Hepatocyte (in vitro differentiated cells): ENCODE measurements at regions not wholly inside any gene's neighbourhood (a gene's known extent, or its start where the extent isn't known, plus 50 kb on each side); places are given as distances from the start of the nearest gene placed in this dataset.

Source experiments
- CTCF ChIP-seq: fragments of 200-600 bp; sonication (generic); IDR thresholded peaks from 2 replicates; pipeline ENCODE4 v1.5.1; 2016; ENCODE audit warnings: antibody characterized with exemption, mild to moderate bottlenecking; ENCODE audit not compliant: poor library complexity
- EZH2 ChIP-seq: fragments of 200-600 bp; sonication (generic); IDR thresholded peaks from 2 replicates; pipeline ENCODE4 v1.6.1; 2016; ENCODE audit warnings: antibody characterized with exemption, mild to moderate bottlenecking, borderline replicate concordance

GRCh38 chr2:114373591-114373990 is 68.8 kb upstream of the DPP10 start:
- no peak for TF ChIP-seq CTCF
- TF ChIP-seq EZH2 = no peak
